ENCODE measurements at regions not wholly inside any gene's neighbourhood (a gene's known extent, or its start where the extent isn't known, plus 50 kb on each side); places are given as distances from the start of the nearest gene placed in this dataset.
"Not testable (repeated sequence)": the region's sequence is repeated elsewhere in the genome, so short reads cannot be mapped to it uniquely, and the experiment has no call there.

- Mint-ChIP-seq H3K4me1 (no peaks in the 10 kb centered on the region), H3K36me3 (no peaks in the 10 kb centered on the region), H3K27me3 (no peaks in the 10 kb centered on the region), H3K27ac (no peak overlapping the region), H3K9me3 (ENCODE audit: low read depth) (no peaks in the 10 kb centered on the region), H3K4me3 (no peak overlapping the region)
- DNase-seq (no peak), ATAC-seq (no peak)
- CTCF ChIA-PET = no interaction called here
Measured at GRCh38 chr11:82507288-82507687, 226.4 kb downstream of the FAM181B start.

GRCh38 chr11:82505379-82505778, 228.3 kb downstream of the FAM181B start:
- DNase-seq (no peak), ATAC-seq (no peak)
- H3K4me3 Mint-ChIP-seq = no peak overlapping the region
- H3K36me3 Mint-ChIP-seq = no peaks in the 10 kb centered on the region
- no peaks in the 10 kb centered on the region for H3K4me1 Mint-ChIP-seq
- H3K27ac Mint-ChIP-seq = no peak overlapping the region
- H3K27me3 Mint-ChIP-seq = no peaks in the 10 kb centered on the region
- CTCF ChIA-PET = no interaction called here
- H3K9me3 Mint-ChIP-seq (ENCODE audit: low read depth) = peaks cover 2% of the 10 kb centered on the region

DNA sequence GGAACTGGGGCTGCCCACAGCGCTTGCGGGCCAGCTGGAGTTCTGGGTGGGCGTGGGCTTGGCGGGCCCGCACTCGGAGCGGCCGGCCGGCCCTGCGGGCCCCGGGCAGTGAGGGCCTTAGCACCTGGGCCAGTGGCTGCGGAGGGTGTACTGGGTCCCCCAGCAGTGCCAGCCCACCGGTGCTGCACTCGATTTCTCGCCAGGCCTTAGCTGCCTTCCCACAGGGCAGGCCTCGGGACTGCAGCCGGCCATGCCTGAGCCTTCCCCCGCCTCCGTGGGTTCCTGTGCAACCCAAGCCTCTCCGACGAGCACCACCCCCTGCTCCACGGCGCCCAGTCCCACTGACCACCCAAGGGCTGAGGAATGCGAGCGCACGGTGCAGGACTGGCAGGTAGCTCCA, 232.5 kb downstream of the FAM181B start:
- H3K4me3 Mint-ChIP-seq; H3K4me1 Mint-ChIP-seq; H3K9me3 Mint-ChIP-seq (ENCODE audit: low read depth); H3K27ac Mint-ChIP-seq; CTCF ChIA-PET; H3K27me3 Mint-ChIP-seq; H3K36me3 Mint-ChIP-seq; ATAC-seq; DNase-seq: not testable (repeated sequence)

- Mint-ChIP-seq H3K9me3 (ENCODE audit: low read depth) (no peaks in the 10 kb centered on the region), H3K4me1 (no peaks in the 10 kb centered on the region), H3K27ac (no peak overlapping the region), H3K4me3 (no peak overlapping the region), H3K27me3 (no peaks in the 10 kb centered on the region), H3K36me3 (no peaks in the 10 kb centered on the region)
- DNase-seq (no peak), ATAC-seq (no peak)
- CTCF ChIA-PET = interaction anchor here (0.6 kb wide), 1 partner anchor 206 kb away, joined by 3 read pairs; no protein-coding TSS in a partner anchor
Measured at GRCh38 chr11:82494988-82495432, 238.7 kb downstream of the FAM181B start.

DNA sequence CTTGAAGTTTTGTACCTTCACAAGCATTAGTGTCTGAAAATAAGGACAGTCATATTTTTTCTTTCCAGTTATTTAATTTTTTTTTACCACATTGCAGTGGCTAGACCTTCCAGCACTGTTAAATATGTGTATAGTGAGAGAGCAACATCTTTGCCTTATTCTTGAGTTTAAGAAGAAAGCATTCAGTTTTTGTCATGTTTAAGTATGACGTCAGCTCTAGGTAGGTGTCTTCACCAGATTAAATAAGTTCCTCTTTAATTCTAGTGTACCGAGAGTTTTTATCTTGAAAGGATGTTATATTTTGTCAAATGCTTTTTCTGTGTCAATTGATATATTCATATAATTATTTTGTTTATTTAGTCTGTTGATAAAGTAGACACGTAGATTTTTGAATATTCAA, 258.8 kb downstream of the FAM181B start:
- Mint-ChIP-seq H3K27me3 (no peaks in the 10 kb centered on the region), H3K4me3 (no peak overlapping the region), H3K4me1 (no peaks in the 10 kb centered on the region), H3K36me3 (no peaks in the 10 kb centered on the region), H3K9me3 (ENCODE audit: low read depth) (no peaks in the 10 kb centered on the region), H3K27ac (no peak overlapping the region)
- CTCF ChIA-PET = no interaction called here
- no peak for ATAC-seq
- no peak for DNase-seq

DNA sequence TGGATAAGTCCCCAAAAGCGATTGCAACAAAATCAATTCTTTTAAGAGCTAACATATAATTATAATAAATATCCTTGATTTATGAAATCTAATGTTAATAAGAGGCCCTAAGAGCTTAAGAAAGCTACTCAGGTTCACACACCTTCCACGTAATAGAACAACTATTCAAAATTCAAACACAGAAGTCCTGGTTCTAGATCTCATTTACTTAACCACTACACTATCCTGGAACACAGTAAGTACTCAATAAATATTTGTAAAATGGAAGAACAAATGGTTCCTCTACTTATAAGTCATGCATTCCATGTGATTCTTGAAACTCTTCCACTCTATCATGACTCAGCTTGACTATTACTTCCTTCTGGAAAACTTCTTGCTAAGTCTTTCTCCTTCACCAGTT, 268.2 kb downstream of the FAM181B start:
- Mint-ChIP-seq H3K36me3 (no peaks in the 10 kb centered on the region), H3K4me1 (no peaks in the 10 kb centered on the region), H3K9me3 (ENCODE audit: low read depth) (no peaks in the 10 kb centered on the region), H3K4me3 (no peak overlapping the region), H3K27ac (no peak overlapping the region), H3K27me3 (no peaks in the 10 kb centered on the region)
- ATAC-seq (no peak), DNase-seq (no peak)
- CTCF ChIA-PET = interaction anchor here (0.6 kb wide), 1 partner anchor 376 kb away, joined by 3 read pairs; no protein-coding TSS in a partner anchor

DNA sequence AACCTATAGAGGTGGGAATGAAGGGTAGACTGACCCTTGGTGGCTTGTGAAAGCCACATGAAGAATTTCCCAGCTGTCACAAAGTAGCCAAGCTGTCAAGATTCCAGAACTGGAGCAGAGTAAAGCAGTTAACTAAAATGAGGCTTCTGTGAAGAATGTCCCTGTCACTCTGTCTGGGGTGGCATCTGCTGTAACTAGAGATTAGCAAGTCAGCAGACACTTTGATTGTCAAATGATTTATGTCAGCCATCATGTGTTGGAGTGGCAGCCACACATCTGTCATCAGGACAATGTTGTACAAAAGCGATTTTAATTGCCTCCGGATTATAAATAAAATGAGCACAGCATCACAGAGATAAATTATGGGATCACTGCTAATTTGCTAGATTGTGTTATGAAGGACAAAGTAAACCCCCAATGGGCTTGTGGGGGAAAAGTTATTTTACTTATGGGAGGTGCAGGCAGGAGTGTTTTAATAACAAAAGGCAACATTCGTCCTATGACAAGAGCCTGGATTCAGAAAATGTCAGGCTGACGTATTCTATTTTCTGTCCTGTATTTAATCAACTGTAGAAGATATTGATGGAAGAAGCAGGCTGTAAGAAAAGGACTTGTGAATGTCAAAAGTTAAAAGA, 270.9 kb downstream of the FAM181B start:
- DNase-seq = no peak
- Mint-ChIP-seq H3K4me3 (no peak overlapping the region), H3K27me3 (no peaks in the 10 kb centered on the region), H3K27ac (no peak overlapping the region), H3K4me1 (no peaks in the 10 kb centered on the region), H3K9me3 (ENCODE audit: low read depth) (no peaks in the 10 kb centered on the region), H3K36me3 (no peaks in the 10 kb centered on the region)
- CTCF ChIA-PET = no interaction called here
- ATAC-seq = no peak

GRCh38 chr11:82458761-82459160, 274.9 kb downstream of the FAM181B start:
- H3K27me3 Mint-ChIP-seq = no peaks in the 10 kb centered on the region
- no peak for ATAC-seq
- H3K36me3 Mint-ChIP-seq = no peaks in the 10 kb centered on the region
- CTCF ChIA-PET = no interaction called here
- H3K4me3 Mint-ChIP-seq = no peak overlapping the region
- H3K27ac Mint-ChIP-seq = no peak overlapping the region
- no peaks in the 10 kb centered on the region for H3K4me1 Mint-ChIP-seq
- H3K9me3 Mint-ChIP-seq (ENCODE audit: low read depth) = no peaks in the 10 kb centered on the region
- DNase-seq = no peak

- Mint-ChIP-seq H3K27ac (no peak overlapping the region), H3K4me3 (no peak overlapping the region), H3K9me3 (ENCODE audit: low read depth) (no peaks in the 10 kb centered on the region), H3K27me3 (no peaks in the 10 kb centered on the region), H3K36me3 (no peaks in the 10 kb centered on the region), H3K4me1 (no peaks in the 10 kb centered on the region)
- CTCF ChIA-PET = no interaction called here
- no peak for ATAC-seq
- no peak for DNase-seq
Measured at GRCh38 chr11:82458147-82458546, 275.5 kb downstream of the FAM181B start.

GRCh38 chr11:82450996-82451395, 282.7 kb downstream of the FAM181B start:
- H3K36me3 Mint-ChIP-seq = no peaks in the 10 kb centered on the region
- DNase-seq (no peak), ATAC-seq (no peak)
- CTCF ChIA-PET = no interaction called here
- H3K27me3 Mint-ChIP-seq = no peaks in the 10 kb centered on the region
- no peaks in the 10 kb centered on the region for H3K9me3 Mint-ChIP-seq (ENCODE audit: low read depth)
- no peak overlapping the region for H3K4me3 Mint-ChIP-seq
- H3K27ac Mint-ChIP-seq = no peak overlapping the region
- H3K4me1 Mint-ChIP-seq = no peaks in the 10 kb centered on the region

GRCh38 chr11:82406611-82407010, 327.1 kb downstream of the FAM181B start:
- DNase-seq (no peak), ATAC-seq (no peak)
- Mint-ChIP-seq H3K27me3 (no peaks in the 10 kb centered on the region), H3K9me3 (ENCODE audit: low read depth) (peaks cover under 1% of the 10 kb centered on the region), H3K4me3 (no peak overlapping the region), H3K4me1 (no peaks in the 10 kb centered on the region), H3K36me3 (no peaks in the 10 kb centered on the region), H3K27ac (no peak overlapping the region)
- CTCF ChIA-PET = no interaction called here

GRCh38 chr11:82405421-82405820, 328.2 kb downstream of the FAM181B start:
- Mint-ChIP-seq H3K4me1 (no peaks in the 10 kb centered on the region), H3K27me3 (no peaks in the 10 kb centered on the region), H3K4me3 (no peak overlapping the region), H3K27ac (no peak overlapping the region), H3K36me3 (no peaks in the 10 kb centered on the region), H3K9me3 (ENCODE audit: low read depth) (peaks cover 4% of the 10 kb centered on the region)
- ATAC-seq (no peak), DNase-seq (no peak)
- CTCF ChIA-PET = no interaction called here

- Mint-ChIP-seq H3K4me3 (no peak overlapping the region), H3K27ac (no peak overlapping the region), H3K36me3 (no peaks in the 10 kb centered on the region), H3K27me3 (no peaks in the 10 kb centered on the region), H3K4me1 (no peaks in the 10 kb centered on the region), H3K9me3 (ENCODE audit: low read depth) (peaks cover 4% of the 10 kb centered on the region)
- ATAC-seq (no peak), DNase-seq (no peak)
- CTCF ChIA-PET = no interaction called here
Measured at GRCh38 chr11:82404981-82405380, 328.7 kb downstream of the FAM181B start.

DNA sequence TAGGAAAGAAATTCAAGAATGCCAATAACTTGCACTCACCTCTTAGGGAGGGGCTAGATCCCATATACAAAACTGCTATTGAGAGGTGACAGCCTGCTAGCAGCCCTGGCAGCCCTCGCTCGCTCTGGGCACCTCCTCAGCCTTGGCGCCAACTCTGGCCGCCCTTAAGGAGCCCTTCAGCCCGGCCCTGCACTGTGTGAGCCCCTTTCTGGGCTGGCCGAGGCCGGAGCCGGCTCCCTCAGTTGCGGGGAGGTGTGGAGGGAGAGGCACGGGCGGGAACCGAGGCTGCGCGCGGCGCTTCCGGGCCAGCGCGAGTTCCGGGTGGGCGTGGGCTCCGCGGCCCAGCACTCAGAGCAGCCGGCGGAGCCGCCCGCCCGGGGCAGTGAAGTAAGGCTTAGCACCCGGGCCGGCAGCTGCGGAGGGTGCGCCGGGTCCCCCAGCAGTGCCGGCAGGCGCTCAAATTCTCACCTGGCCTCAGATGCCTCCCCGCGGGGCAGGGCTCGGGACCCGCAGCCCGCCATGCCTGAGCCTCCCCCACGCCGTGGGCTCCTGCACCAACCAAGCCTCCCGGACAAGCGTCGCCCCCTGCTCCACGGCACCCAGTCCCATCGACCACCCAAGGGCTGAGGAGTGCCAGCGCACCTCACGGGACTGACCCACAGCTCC, 329.9 kb downstream of the FAM181B start:
- peaks cover 4% of the 10 kb centered on the region for H3K9me3 Mint-ChIP-seq (ENCODE audit: low read depth)
- H3K36me3 Mint-ChIP-seq = no peaks in the 10 kb centered on the region
- no peaks in the 10 kb centered on the region for H3K4me1 Mint-ChIP-seq
- no peak for ATAC-seq
- no peak overlapping the region for H3K4me3 Mint-ChIP-seq
- DNase-seq = no peak
- no peak overlapping the region for H3K27ac Mint-ChIP-seq
- H3K27me3 Mint-ChIP-seq = no peaks in the 10 kb centered on the region
- CTCF ChIA-PET = no interaction called here

Measured in activated CD8-positive, alpha-beta memory T cell treated with anti-CD3 and anti-CD28 coated beads, Interleukin-2, amount 10 ng/mL, durations not matched to agents 7 days and 5 days (primary cell).